GM19239 (cell line): ENCODE measurements at regions not wholly inside any gene's neighbourhood (a gene's known extent, or its start where the extent isn't known, plus 50 kb on each side); places are given as distances from the start of the nearest gene placed in this dataset.

ENCODE experiments used
- DNase-seq: peaks from one replicate; pipeline ENCODE4 v3.0.0; 2011; ENCODE audit warnings: low spot score; ENCODE audit not compliant: insufficient read length
- FAIRE-seq: peaks from 2 replicates; lab custom pipeline; 2011; peaks lifted over from hg19 to GRCh38; lab: Jason Lieb, UNC

- no peak for FAIRE-seq
- no peak for DNase-seq
Observed at GRCh38 chr16:86681031-86681756, 102.8 kb downstream of the FOXL1 start.

- no peak for DNase-seq
- no peak for FAIRE-seq
Observed at GRCh38 chr16:86681757-86682106, 103.4 kb downstream of the FOXL1 start.

GRCh38 chr16:86682219-86682904 lies 104.0 kb downstream of the FOXL1 start:
- DNase-seq = no peak
- FAIRE-seq = no peak

- DNase-seq (no peak), FAIRE-seq (no peak)
Observed at GRCh38 chr16:86683441-86684194, 105.3 kb downstream of the FOXL1 start.

- FAIRE-seq = no peak
Observed at GRCh38 chr16:86685076-86685475, 106.7 kb downstream of the FOXL1 start.

GRCh38 chr16:86690970-86691369 lies 112.6 kb downstream of the FOXL1 start:
- no peak for DNase-seq
- no peak for FAIRE-seq

More at GRCh38 chr16:86685076-86685475, 106.7 kb downstream of the FOXL1 start:
- DNase-seq = no peak

GRCh38 chr16:86692426-86692825 lies 114.1 kb downstream of the FOXL1 start:
- FAIRE-seq (no peak), DNase-seq (no peak)

- DNase-seq = no peak
- FAIRE-seq = no peak
Observed at GRCh38 chr16:86693033-86693432, 114.7 kb downstream of the FOXL1 start.

GRCh38 chr16:86697715-86698114 lies 119.4 kb downstream of the FOXL1 start:
- FAIRE-seq = no peak
- no peak for DNase-seq

GRCh38 chr16:86700046-86700945 lies 121.9 kb downstream of the FOXL1 start:
- no peak for FAIRE-seq
- DNase-seq = no peak

GRCh38 chr16:86701286-86701975 lies 123.1 kb downstream of the FOXL1 start:
- no peak for FAIRE-seq
- no peak for DNase-seq

GRCh38 chr16:86702824-86703588 lies 124.7 kb downstream of the FOXL1 start:
- FAIRE-seq (no peak), DNase-seq (no peak)

GRCh38 chr16:86704516-86704915 lies 126.2 kb downstream of the FOXL1 start:
- FAIRE-seq = no peak
- no peak for DNase-seq

- FAIRE-seq (no peak), DNase-seq (no peak)
Observed at GRCh38 chr16:86706726-86707125, 128.4 kb downstream of the FOXL1 start.

GRCh38 chr16:86707171-86707570 lies 128.8 kb downstream of the FOXL1 start:
- FAIRE-seq (no peak), DNase-seq (no peak)

- FAIRE-seq (no peak), DNase-seq (no peak)
Observed at GRCh38 chr16:86707581-86707980, 129.2 kb downstream of the FOXL1 start.

GRCh38 chr16:86708431-86708830 lies 130.1 kb downstream of the FOXL1 start:
- DNase-seq (no peak), FAIRE-seq (no peak)

GRCh38 chr16:86709103-86709502 lies 130.8 kb downstream of the FOXL1 start:
- FAIRE-seq = no peak
- no peak for DNase-seq
